ENCODE measurements at regions not wholly inside any gene's neighbourhood (a gene's known extent, or its start where the extent isn't known, plus 50 kb on each side); places are given as distances from the start of the nearest gene placed in this dataset.

DNA sequence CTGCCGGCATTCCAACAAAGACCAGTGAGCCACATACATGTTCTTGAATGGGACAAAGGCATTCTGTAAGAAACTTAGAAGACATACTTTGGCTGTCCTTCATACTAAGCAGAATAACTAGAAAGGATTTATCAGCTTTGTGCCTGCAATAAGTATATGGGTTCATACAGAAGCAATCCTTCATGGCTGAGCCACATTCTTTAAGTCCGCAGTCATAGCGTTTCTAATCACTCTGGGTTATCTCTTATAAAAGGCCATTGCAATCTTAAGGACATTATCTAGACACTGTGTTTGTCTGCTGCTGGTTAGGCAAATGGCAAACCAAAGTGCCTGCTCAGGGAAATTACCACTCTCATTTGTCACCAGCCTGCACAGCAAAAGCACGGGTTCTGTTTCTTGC is 488.4 kb downstream of the ACTR3B start:
- no peak for DNase-seq

DNA sequence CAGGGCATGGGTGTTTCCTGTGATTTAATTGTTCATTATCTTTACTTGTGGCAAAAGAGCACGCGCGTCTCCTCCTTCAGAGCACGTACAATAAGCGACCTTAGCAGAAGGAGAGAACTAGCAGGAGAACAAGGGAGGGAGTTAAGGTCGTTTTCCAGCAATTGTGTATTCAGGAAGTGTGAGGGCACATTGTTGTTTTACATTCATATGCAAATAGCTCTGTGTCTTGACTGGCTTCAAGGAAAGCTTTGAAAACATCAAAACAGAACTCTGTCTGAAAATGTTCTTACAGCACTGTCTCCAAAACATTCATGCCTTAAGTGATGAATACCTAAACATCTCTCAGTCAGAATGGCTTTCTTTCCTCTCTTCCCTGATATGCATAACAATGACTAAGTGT is 499.1 kb downstream of the ACTR3B start:
- no peak for DNase-seq

DNA sequence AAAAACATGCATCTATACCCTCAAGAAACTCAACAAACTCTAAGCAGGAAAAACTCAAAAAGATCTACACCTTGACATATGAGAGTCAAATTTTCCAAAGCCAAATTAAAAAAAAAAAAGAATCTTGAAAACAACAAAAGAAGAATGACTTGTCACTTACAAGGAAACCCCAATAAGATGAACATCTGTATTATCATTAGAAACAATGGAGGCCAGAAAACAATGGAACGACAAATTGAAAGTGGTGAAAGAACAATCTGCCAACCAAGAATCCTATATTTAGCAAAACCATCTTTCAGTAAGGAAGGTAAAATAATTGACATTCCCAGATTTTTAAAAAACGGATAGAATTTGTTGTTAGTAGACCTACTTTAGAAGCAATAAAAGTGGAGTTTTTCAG is 516.8 kb downstream of the ACTR3B start:
- no peak for DNase-seq

GRCh38 chr7:153286763-153287162 is 527.2 kb downstream of the ACTR3B start:
- DNase-seq = no peak

DNA sequence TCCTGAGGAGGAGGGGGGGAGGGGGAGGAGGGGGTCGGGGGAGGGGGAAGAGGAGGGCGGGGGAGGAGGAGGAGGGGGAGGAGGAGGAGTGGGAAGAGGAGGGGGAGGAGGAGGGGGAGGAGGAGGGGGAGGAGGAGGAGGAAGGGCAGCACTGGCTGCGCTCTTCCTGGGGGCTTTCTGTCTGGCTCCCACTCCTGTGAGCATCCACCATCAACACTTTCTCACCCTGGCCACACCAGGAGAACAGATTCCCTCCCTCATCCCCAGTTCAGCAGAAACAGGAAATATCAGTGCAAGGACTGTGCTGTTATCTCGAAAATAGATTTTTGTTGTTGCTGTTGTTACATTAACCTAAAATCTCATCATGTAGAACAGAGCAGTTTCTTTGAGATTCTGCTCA is 530.5 kb downstream of the ACTR3B start:
- no peak for DNase-seq

- DNase-seq = no peak
Observed at GRCh38 chr7:153297141-153297540, 537.6 kb downstream of the ACTR3B start.

DNA sequence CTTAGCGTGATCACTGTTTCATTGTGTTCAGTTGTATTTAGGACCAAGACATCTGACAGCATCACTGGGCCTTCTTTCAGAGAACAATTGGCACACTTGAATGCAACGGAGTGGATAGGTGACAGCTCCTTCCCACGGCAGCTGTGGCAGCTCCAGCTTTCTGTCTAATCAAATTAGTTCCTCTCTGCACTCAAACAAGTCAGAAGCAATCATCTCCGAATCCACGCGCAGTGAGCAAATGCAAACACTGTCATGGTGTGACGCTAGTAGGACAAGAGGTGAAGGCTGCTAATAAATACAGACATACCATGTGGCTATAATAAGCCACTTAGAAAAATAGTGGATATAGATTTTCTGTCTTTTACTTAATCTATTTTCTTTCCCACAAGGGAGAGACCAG is 542.4 kb downstream of the ACTR3B start:
- DNase-seq = no peak

DNA sequence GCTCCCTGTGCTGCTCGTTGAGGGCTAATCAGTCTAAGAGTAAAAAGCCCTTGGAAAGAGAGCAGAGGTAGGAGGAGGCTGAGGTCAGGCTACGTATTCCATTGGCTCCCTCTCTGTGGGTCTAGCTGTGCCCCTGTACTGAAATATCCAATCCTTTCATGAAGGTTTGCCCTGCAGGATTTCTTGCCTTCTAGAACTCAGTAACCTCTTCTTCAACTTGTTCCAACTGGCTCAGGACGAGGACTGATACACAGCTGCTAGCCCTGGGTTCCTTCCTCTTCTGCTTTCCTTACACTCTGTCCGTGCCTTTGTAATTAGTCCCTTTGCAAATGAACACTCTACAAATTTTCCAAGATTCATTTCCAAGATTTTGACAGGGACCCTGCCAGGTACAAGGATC is 560.5 kb downstream of the ACTR3B start:
- DNase-seq = no peak

DNA sequence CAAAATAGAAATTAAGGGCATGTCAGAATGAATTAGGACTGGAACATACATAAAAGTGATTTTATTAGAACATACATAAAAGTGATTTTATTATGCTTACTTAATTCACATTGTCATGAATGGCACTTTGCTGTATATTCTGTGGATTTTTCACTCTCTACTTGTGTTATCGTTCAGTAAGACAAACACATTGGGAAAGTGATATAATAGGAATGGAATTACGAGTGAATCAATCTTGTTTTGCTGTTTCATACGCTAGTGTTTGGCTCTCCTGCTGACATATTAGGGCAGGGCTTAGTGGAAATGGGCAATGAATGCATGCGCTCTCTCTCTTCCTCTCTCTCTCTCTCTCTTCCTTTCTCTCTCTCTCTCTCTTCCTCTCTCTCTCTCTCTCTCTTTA is 561.1 kb downstream of the ACTR3B start:
- DNase-seq = no peak

GRCh38 chr7:153322991-153323390 is 563.4 kb downstream of the ACTR3B start:
- DNase-seq = no peak

GRCh38 chr7:153324094-153324493 is 564.5 kb downstream of the ACTR3B start:
- DNase-seq = no peak

DNA sequence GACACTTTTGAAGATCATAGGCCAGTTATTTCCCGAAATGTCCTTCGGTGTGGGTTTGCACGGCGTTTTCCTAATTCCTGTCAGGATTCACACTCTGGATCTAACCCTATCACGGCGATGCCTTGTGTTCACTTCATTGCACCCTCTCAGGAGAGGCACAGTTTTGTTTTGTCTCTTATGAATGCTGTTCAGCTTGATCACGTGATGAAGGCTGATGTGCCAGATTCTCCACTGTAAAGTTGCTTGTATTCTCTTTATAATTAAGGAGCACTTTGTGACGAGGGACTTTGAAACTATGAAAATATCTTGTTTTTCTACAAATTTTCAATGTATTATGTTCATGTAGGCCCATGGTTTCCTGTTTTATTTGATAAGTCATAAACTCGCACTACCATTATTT is 568.1 kb downstream of the ACTR3B start:
- no peak for DNase-seq

DNA sequence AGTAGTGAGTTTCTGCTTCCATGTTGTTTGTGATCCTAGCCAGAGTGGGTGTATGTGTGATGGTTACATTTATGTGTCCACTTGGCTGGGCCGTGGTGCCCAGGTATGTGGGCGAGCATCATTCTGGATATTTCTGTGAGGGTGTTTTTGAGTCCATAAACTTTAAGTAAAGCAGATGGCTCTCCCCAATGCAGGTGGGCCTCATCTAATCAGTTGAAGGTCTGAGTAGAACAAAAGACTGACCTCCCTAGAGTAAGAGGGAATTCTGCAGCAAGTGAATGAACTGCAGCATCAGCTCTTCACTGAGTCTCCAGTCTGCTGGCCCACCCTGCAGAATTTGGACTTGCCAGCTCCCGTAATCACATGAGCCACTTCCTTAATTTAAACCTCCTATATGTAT is 571.9 kb downstream of the ACTR3B start:
- DNase-seq = no peak

GRCh38 chr7:153354071-153354470 is 594.5 kb downstream of the ACTR3B start:
- DNase-seq = no peak

GRCh38 chr7:153370092-153370491 is 610.5 kb downstream of the ACTR3B start:
- DNase-seq = no peak

DNA sequence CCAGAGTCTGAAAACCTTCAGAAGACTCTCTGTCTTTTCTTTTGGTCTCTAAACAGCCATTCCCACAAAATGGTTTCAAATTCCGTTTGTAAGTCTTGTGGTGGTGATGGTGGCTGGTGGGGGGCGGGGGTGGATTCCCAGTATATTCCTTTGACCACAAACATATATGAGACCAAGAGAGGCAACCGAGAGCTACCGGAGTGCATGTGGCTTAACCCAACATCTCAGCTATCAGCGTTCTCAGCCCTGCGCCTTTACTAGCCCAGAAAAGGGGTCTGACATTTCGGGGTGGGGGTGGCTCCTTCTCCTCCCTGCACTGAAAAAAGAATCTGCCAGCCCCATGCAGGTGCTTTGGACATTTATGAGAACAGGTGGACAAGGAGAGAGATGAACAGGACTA is 621.1 kb downstream of the ACTR3B start:
- DNase-seq = no peak

GRCh38 chr7:153381275-153382040 is 621.9 kb downstream of the ACTR3B start:
- no peak for DNase-seq

- no peak for DNase-seq
Observed at GRCh38 chr7:153382641-153383101, 623.1 kb downstream of the ACTR3B start.

DNA sequence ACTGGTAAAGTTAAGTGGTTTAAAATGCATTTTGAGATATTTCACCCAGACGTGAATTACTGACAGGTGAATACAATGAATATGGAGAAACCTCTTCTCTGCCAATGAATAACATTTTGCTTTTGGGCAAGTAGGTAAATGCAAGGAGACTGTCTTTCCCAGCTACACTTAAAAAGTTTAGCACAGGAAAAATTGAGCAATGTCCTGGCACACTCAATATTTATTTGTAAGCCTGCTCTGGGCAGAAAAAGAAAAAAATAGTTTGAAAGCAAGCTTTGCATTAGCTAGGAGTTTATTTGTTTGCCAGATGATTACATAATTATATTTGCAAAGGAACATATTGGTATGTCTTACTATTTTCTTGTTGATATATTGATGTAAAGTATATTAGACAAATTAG is 624.2 kb downstream of the ACTR3B start:
- DNase-seq = no peak

- no peak for DNase-seq
Observed at GRCh38 chr7:153385502-153385901, 626.0 kb downstream of the ACTR3B start.

- no peak for DNase-seq
Observed at GRCh38 chr7:153386556-153386955, 627.0 kb downstream of the ACTR3B start.

- DNase-seq = no peak
Observed at GRCh38 chr7:153388611-153389010, 629.1 kb downstream of the ACTR3B start.

DNA sequence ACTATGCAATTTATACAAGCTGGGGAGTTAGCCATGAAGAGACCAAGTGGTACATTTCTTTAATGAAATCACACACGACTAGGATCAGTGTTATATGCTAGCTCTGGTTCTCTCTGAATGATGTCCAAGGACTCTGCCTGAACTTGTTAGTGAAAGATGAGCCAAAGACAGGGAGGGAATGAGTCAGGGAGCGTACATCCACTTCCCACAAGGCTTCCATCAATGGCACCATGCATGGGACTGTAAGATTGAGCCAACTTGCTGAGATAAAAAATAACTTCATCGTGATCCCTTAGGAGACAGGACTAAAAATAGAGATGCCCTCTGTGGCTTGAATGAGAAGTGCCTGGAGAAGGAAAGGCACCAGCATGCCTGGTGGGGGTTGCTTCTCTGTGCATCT is 629.7 kb downstream of the ACTR3B start:
- DNase-seq = no peak

DNA sequence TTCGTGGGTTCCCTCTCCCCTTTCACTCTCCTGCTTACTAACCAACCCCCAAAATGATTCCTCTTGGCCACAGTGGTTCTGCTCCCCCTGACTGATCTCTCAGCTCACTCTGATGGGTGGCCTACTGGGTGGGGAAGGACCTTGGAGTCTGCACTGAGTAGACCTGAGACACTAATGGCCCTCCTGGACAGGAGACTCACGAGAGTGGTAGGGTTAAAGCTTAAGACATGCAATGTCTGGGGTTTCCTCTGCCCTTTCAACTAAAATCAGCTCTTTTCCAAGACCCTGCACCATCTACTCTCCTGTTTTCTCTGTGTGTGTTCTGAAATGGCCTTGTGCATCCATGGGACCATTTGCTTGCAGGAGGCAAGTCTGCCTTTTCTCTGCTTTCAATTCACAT is 631.4 kb downstream of the ACTR3B start:
- DNase-seq = no peak

DNA sequence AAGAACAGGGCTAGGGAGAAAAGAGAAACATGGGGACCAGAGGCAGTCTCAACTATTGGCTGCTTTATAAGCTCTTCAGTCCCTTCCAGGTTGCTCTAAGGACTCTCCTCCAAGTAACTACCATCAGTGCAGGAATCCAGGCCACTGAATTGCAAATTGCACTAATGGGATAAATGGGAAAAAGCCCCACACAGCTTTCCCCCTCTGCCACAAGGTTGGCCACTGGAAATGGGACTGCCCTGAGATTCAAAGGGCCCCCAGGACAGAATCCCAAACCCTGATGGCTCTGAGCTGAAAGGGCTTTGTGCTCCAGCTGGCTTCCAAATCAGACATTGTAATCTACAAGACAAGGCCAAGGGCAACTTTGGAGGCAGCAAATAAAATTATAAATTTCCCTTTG is 633.2 kb downstream of the ACTR3B start:
- no peak for DNase-seq
